GM23338 (cell line): ENCODE measurements at regions not wholly inside any gene's neighbourhood (a gene's known extent, or its start where the extent isn't known, plus 50 kb on each side); places are given as distances from the start of the nearest gene placed in this dataset.

ENCODE experiments used
- ATAC-seq: fragments of 200-7000 bp; cut with Tn5 transposase; 3 replicates; pipeline ENCODE4 v1.9.1; 2020
- DNase-seq: peaks from one replicate; pipeline ENCODE4 v3.0.0-alpha.2; 2015; ENCODE audit warnings: low spot score
- H2AFZ ChIP-seq: fragments of 200-600 bp; sonication (generic); 2 replicates; pipeline ENCODE4 v1.8.0; 2016; ENCODE audit warnings: antibody characterized with exemption, mild to moderate bottlenecking, moderate library complexity
- H3F3A ChIP-seq: fragments of 200-600 bp; sonication (generic); replicated peaks from 2 replicates; pipeline ENCODE4 v1.8.0; 2017; ENCODE audit warnings: antibody characterized with exemption, mixed run types, low read depth
- H3K27ac ChIP-seq: fragments of 200-600 bp; sonication (generic); 2 replicates; pipeline ENCODE4 v1.6.1; 2016; ENCODE audit warnings: low read depth
- H3K27me3 ChIP-seq: fragments of 200-600 bp; sonication (generic); 2 replicates; pipeline ENCODE4 v1.8.0; 2016; ENCODE audit warnings: mild to moderate bottlenecking, mixed run types, moderate library complexity; ENCODE audit not compliant: insufficient read depth
- H3K36me3 ChIP-seq: fragments of 200-600 bp; sonication (generic); 2 replicates; pipeline ENCODE4 v1.8.0; 2016; ENCODE audit warnings: mild to moderate bottlenecking; ENCODE audit not compliant: insufficient read depth
- H3K4me1 ChIP-seq: fragments of 200-600 bp; sonication (generic); 2 replicates; pipeline ENCODE4 v1.8.0; 2016; ENCODE audit warnings: mild to moderate bottlenecking, moderate library complexity; ENCODE audit not compliant: insufficient read depth
- H3K4me2 ChIP-seq: fragments of 200-600 bp; sonication (generic); 2 replicates; pipeline ENCODE4 v1.7.1; 2017; ENCODE audit warnings: mixed run types
- H3K4me3 ChIP-seq: fragments of 200-600 bp; sonication (generic); 2 replicates; pipeline ENCODE4 v1.6.1; 2016; ENCODE audit warnings: mixed run types
- H3K79me2 ChIP-seq: fragments of 200-600 bp; sonication (generic); replicated peaks from 2 replicates; pipeline ENCODE4 v1.8.0; 2017; ENCODE audit warnings: mild to moderate bottlenecking; ENCODE audit not compliant: insufficient read depth
- H3K9me2 ChIP-seq: fragments of 200-600 bp; sonication (generic); 2 replicates; pipeline ENCODE4 v1.8.0; 2017; ENCODE audit not compliant: insufficient read depth
- H4K20me1 ChIP-seq: fragments of 200-600 bp; sonication (generic); replicated peaks from 2 replicates; pipeline ENCODE4 v1.8.0; 2017; ENCODE audit warnings: mild to moderate bottlenecking; ENCODE audit not compliant: insufficient read depth
- H3K27ac Mint-ChIP-seq: 2 replicates; pipeline ENCODE4 v1.8.0; 2020; ENCODE audit warnings: inconsistent platforms, mild to moderate bottlenecking, moderate library complexity, mixed read lengths
- H3K27me3 Mint-ChIP-seq: 3 replicates; pipeline ENCODE4 v1.8.0; 2022; ENCODE audit warnings: low read depth, mild to moderate bottlenecking, moderate library complexity, mixed read lengths, inconsistent platforms; ENCODE audit not compliant: insufficient read depth, poor library complexity
- H3K36me3 Mint-ChIP-seq: 3 replicates; pipeline ENCODE4 v1.8.0; 2021; ENCODE audit warnings: low read depth, mild to moderate bottlenecking, inconsistent platforms, moderate library complexity, mixed read lengths
- H3K4me1 Mint-ChIP-seq: 3 replicates; pipeline ENCODE4 v1.8.0; 2020; ENCODE audit warnings: mild to moderate bottlenecking, inconsistent platforms, mixed read lengths
- H3K4me3 Mint-ChIP-seq: 3 replicates; pipeline ENCODE4 v1.8.0; 2021; ENCODE audit warnings: moderate library complexity, mild to moderate bottlenecking, inconsistent platforms, mixed read lengths
- H3K9me3 Mint-ChIP-seq: 3 replicates; pipeline ENCODE4 v1.8.0; 2020; ENCODE audit warnings: moderate library complexity, mild to moderate bottlenecking, inconsistent platforms, mixed read lengths
- CREB1 ChIP-seq: fragments of 250-450 bp; sonication (Bioruptor Pico); IDR thresholded peaks from 2 replicates; pipeline ENCODE4 v1.5.0; 2020; ENCODE audit warnings: low read depth, mild to moderate bottlenecking, moderate library complexity
- EZH2 ChIP-seq: fragments of 200-600 bp; sonication (generic); IDR thresholded peaks from one replicate; pipeline ENCODE4 v1.8.0; 2017; ENCODE audit warnings: antibody characterized with exemption, mild to moderate bottlenecking, low read depth; ENCODE audit not compliant: unreplicated experiment
- EZH2phosphoT487 ChIP-seq: fragments of 200-600 bp; sonication (generic); IDR thresholded peaks from one replicate; pipeline ENCODE4 v1.8.1; 2018; ENCODE audit warnings: antibody characterized with exemption; ENCODE audit not compliant: unreplicated experiment
- JUNB ChIP-seq: IDR thresholded peaks from one replicate; pipeline ENCODE4 v1.6.1; 2016; ENCODE audit warnings: antibody characterized with exemption; ENCODE audit not compliant: unreplicated experiment
- NANOG ChIP-seq: IDR thresholded peaks from 2 replicates; pipeline ENCODE4 v1.6.1; 2016; ENCODE audit warnings: antibody characterized with exemption, borderline replicate concordance
- POLR2AphosphoS5 ChIP-seq: IDR thresholded peaks from 2 replicates; pipeline ENCODE4 v1.6.1; 2016; ENCODE audit warnings: antibody characterized with exemption, low read depth
- STAT1 ChIP-seq: IDR thresholded peaks from one replicate; pipeline ENCODE4 v1.6.1; 2016; ENCODE audit warnings: antibody characterized with exemption; ENCODE audit not compliant: unreplicated experiment
- ZNF114 ChIP-seq: fragments of 250-450 bp; sonication (Bioruptor Pico); IDR thresholded peaks from 2 replicates; pipeline ENCODE4 v1.5.0; 2020; ENCODE audit warnings: mild to moderate bottlenecking, moderate library complexity
- TF ChIP-seq, protein P1 (sequence below): IDR thresholded peaks from one replicate; pipeline ENCODE4 v1.6.1; 2018; ENCODE audit warnings: antibody characterized with exemption; ENCODE audit not compliant: unreplicated experiment
- TF ChIP-seq, protein P2 (sequence below): IDR thresholded peaks from 2 replicates; pipeline ENCODE4 v1.6.1; 2016; ENCODE audit warnings: antibody characterized with exemption
- TF ChIP-seq, protein P3 (sequence below): fragments of 250-450 bp; sonication (Bioruptor Pico); IDR thresholded peaks from 2 replicates; pipeline ENCODE4 v1.5.0; 2020; ENCODE audit warnings: mild to moderate bottlenecking, moderate library complexity

DNA sequence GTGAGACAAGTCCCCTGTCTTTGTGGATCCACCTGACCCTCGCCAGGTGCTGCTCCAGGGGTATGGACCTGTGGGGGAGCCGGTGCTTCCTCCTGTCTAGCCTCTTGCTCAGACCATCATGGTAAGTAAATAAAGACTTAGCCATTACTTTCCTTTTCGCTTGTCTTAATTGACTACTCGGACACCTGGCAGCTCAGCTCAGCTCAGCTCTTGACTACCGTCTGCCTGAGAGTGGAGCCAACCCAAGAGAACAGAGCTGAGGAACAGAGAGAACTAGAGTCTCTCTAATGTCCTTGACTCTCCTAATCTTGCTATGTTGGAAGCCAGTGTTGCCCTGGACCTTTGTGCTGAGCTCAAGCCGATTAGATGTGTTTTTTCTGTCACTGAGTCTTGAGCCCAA lies 170.3 kb upstream of the CXCR4 start (continued):
- TF ChIP-seq, protein P1, sequence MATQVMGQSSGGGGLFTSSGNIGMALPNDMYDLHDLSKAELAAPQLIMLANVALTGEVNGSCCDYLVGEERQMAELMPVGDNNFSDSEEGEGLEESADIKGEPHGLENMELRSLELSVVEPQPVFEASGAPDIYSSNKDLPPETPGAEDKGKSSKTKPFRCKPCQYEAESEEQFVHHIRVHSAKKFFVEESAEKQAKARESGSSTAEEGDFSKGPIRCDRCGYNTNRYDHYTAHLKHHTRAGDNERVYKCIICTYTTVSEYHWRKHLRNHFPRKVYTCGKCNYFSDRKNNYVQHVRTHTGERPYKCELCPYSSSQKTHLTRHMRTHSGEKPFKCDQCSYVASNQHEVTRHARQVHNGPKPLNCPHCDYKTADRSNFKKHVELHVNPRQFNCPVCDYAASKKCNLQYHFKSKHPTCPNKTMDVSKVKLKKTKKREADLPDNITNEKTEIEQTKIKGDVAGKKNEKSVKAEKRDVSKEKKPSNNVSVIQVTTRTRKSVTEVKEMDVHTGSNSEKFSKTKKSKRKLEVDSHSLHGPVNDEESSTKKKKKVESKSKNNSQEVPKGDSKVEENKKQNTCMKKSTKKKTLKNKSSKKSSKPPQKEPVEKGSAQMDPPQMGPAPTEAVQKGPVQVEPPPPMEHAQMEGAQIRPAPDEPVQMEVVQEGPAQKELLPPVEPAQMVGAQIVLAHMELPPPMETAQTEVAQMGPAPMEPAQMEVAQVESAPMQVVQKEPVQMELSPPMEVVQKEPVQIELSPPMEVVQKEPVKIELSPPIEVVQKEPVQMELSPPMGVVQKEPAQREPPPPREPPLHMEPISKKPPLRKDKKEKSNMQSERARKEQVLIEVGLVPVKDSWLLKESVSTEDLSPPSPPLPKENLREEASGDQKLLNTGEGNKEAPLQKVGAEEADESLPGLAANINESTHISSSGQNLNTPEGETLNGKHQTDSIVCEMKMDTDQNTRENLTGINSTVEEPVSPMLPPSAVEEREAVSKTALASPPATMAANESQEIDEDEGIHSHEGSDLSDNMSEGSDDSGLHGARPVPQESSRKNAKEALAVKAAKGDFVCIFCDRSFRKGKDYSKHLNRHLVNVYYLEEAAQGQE, result no peak
- no peak for TF ChIP-seq EZH2phosphoT487
- no peak for TF ChIP-seq ZNF114 (CRISPR knock-in tag)

DNA sequence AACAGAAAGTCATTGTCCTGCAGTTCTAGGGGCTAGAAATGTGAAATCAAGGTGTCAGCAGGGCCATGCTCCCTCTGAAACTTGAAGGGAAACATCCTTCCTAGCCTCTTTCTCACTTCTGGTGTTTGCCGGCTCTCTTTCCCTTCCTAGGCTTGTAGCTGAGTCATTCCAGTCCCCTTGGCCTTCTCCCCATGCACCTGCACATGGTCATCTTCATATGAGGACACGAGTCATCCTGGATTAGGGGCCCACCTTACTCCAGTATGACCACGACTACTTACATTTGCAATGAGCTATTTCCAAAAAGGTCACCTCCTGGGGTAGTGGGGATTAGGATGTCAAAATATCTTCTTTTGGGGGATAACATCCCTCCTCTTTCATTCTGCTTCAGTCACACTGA lies 168.5 kb upstream of the CXCR4 start:
- no peaks in the 10 kb centered on the region for H3K79me2 ChIP-seq
- no peak for DNase-seq
- H3K27me3 ChIP-seq, result no peaks in the 10 kb centered on the region
- H3K9me3 Mint-ChIP-seq, result no peaks in the 10 kb centered on the region; the same call in 2 of the 3 replicates
- peaks cover 3% of the 10 kb centered on the region for H3K27me3 Mint-ChIP-seq
- no peaks in the 10 kb centered on the region for H3K36me3 ChIP-seq
- no peak overlapping the region for H3K4me3 Mint-ChIP-seq
- no peaks in the 10 kb centered on the region for H3K4me1 Mint-ChIP-seq
- no peaks in the 10 kb centered on the region for H3K36me3 Mint-ChIP-seq
- no peak for ATAC-seq
- H2AFZ ChIP-seq, result peak overlapping the region; percentile 28; the same call in 1 of the 2 replicates
- H3K27ac ChIP-seq, result no peak overlapping the region
- no peaks in the 10 kb centered on the region for H3K4me1 ChIP-seq
- no peaks in the 10 kb centered on the region for H3F3A ChIP-seq
- no peak overlapping the region for H3K4me2 ChIP-seq
- H3K9me2 ChIP-seq, result no peaks in the 10 kb centered on the region
- H3K4me3 ChIP-seq, result no peak overlapping the region
- H4K20me1 ChIP-seq, result no peaks in the 10 kb centered on the region
- no peak overlapping the region for H3K27ac Mint-ChIP-seq
- TF ChIP-seq ZNF114 (CRISPR knock-in tag) (no peak), POLR2AphosphoS5 (no peak), CREB1 (CRISPR knock-in tag) (no peak), NANOG (no peak), EZH2phosphoT487 (no peak), JUNB (no peak), STAT1 (no peak), EZH2 (no peak)
- TF ChIP-seq, protein P2, sequence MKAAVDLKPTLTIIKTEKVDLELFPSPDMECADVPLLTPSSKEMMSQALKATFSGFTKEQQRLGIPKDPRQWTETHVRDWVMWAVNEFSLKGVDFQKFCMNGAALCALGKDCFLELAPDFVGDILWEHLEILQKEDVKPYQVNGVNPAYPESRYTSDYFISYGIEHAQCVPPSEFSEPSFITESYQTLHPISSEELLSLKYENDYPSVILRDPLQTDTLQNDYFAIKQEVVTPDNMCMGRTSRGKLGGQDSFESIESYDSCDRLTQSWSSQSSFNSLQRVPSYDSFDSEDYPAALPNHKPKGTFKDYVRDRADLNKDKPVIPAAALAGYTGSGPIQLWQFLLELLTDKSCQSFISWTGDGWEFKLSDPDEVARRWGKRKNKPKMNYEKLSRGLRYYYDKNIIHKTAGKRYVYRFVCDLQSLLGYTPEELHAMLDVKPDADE, result no peak
- TF ChIP-seq, protein P3, sequence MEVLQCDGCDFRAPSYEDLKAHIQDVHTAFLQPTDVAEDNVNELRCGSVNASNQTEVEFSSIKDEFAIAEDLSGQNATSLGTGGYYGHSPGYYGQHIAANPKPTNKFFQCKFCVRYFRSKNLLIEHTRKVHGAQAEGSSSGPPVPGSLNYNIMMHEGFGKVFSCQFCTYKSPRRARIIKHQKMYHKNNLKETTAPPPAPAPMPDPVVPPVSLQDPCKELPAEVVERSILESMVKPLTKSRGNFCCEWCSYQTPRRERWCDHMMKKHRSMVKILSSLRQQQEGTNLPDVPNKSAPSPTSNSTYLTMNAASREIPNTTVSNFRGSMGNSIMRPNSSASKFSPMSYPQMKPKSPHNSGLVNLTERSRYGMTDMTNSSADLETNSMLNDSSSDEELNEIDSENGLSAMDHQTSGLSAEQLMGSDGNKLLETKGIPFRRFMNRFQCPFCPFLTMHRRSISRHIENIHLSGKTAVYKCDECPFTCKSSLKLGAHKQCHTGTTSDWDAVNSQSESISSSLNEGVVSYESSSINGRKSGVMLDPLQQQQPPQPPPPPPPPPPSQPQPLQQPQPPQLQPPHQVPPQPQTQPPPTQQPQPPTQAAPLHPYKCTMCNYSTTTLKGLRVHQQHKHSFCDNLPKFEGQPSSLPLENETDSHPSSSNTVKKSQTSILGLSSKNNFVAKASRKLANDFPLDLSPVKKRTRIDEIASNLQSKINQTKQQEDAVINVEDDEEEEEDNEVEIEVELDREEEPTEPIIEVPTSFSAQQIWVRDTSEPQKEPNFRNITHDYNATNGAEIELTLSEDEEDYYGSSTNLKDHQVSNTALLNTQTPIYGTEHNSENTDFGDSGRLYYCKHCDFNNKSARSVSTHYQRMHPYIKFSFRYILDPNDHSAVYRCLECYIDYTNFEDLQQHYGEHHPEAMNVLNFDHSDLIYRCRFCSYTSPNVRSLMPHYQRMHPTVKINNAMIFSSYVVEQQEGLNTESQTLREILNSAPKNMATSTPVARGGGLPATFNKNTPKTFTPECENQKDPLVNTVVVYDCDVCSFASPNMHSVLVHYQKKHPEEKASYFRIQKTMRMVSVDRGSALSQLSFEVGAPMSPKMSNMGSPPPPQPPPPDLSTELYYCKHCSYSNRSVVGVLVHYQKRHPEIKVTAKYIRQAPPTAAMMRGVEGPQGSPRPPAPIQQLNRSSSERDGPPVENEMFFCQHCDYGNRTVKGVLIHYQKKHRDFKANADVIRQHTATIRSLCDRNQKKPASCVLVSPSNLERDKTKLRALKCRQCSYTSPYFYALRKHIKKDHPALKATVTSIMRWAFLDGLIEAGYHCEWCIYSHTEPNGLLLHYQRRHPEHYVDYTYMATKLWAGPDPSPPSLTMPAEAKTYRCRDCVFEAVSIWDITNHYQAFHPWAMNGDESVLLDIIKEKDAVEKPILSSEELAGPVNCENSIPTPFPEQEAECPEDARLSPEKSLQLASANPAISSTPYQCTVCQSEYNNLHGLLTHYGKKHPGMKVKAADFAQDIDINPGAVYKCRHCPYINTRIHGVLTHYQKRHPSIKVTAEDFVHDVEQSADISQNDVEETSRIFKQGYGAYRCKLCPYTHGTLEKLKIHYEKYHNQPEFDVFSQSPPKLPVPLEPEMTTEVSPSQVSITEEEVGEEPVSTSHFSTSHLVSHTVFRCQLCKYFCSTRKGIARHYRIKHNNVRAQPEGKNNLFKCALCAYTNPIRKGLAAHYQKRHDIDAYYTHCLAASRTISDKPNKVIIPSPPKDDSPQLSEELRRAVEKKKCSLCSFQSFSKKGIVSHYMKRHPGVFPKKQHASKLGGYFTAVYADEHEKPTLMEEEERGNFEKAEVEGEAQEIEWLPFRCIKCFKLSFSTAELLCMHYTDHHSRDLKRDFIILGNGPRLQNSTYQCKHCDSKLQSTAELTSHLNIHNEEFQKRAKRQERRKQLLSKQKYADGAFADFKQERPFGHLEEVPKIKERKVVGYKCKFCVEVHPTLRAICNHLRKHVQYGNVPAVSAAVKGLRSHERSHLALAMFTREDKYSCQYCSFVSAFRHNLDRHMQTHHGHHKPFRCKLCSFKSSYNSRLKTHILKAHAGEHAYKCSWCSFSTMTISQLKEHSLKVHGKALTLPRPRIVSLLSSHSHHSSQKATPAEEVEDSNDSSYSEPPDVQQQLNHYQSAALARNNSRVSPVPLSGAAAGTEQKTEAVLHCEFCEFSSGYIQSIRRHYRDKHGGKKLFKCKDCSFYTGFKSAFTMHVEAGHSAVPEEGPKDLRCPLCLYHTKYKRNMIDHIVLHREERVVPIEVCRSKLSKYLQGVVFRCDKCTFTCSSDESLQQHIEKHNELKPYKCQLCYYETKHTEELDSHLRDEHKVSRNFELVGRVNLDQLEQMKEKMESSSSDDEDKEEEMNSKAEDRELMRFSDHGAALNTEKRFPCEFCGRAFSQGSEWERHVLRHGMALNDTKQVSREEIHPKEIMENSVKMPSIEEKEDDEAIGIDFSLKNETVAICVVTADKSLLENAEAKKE (CRISPR knock-in tag), result no peak
- TF ChIP-seq, protein P1, result no peak
